ENCODE measurements at regions not wholly inside any gene's neighbourhood (a gene's known extent, or its start where the extent isn't known, plus 50 kb on each side); places are given as distances from the start of the nearest gene placed in this dataset.

DNA sequence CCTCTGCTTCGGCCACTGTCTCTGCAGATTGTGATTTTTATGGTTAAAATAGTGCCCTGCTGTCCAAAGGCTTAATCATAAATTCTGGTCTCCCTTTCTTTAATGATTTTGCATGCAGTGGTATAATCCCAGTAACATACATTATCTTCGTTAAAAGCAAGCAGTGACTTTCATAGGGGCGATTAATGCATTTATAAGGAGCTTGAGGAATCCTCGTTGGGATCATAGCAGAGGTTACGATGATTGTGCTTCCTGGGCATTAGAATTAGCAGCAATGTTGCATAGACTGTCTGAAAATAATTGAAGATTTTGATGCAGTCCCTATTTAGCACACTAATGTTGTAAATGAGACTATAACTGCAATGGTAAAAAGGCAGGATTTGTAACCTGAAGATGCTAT is 181.3 kb downstream of the PRL start:
- TF ChIP-seq, protein P1, sequence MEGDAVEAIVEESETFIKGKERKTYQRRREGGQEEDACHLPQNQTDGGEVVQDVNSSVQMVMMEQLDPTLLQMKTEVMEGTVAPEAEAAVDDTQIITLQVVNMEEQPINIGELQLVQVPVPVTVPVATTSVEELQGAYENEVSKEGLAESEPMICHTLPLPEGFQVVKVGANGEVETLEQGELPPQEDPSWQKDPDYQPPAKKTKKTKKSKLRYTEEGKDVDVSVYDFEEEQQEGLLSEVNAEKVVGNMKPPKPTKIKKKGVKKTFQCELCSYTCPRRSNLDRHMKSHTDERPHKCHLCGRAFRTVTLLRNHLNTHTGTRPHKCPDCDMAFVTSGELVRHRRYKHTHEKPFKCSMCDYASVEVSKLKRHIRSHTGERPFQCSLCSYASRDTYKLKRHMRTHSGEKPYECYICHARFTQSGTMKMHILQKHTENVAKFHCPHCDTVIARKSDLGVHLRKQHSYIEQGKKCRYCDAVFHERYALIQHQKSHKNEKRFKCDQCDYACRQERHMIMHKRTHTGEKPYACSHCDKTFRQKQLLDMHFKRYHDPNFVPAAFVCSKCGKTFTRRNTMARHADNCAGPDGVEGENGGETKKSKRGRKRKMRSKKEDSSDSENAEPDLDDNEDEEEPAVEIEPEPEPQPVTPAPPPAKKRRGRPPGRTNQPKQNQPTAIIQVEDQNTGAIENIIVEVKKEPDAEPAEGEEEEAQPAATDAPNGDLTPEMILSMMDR (IDR thresholded peaks at IDR 0.05; ENCODE audit: low read depth, low read length, poor library complexity, severe bottlenecking) = no peak
- TF ChIP-seq EZH2phosphoT487 (IDR thresholded peaks at IDR 0.05; ENCODE audit: borderline replicate concordance, low read length) = no peak

Data from DOHH2 (cell line).